Tibial nerve (tissue), 4 donors: ENCODE measurements at regions not wholly inside any gene's neighbourhood (a gene's known extent, or its start where the extent isn't known, plus 50 kb on each side); places are given as distances from the start of the nearest gene placed in this dataset.

Experiments
- DNase-seq, 2 donors: peaks; one replicate each; pipeline ENCODE4 v3.0.0-alpha.2; 2019; ENCODE audit warnings: low spot score in 2 of 2
- H3K27ac ChIP-seq, 4 donors: fragments of 200-600 bp; sonication (generic) in 3 of 4; one replicate each; pipeline ENCODE4 v1.5.1; 2017 to 2019; ENCODE audit warnings: mild to moderate bottlenecking in 1 of 4
- H3K27me3 ChIP-seq, 2 donors: fragments of 200-600 bp; sonication (generic) in 1 of 2; one replicate each; pipeline versions ENCODE4 v1.5.1 to v1.6.0; 2017 to 2019
- H3K36me3 ChIP-seq, 3 donors: fragments of 200-600 bp; sonication (generic); one replicate each; pipeline ENCODE4 v1.5.1; 2018 to 2019
- H3K4me1 ChIP-seq, 4 donors: fragments of 200-600 bp; sonication (generic) in 3 of 4; one replicate each; pipeline ENCODE4 v1.5.1; 2017 to 2019
- H3K4me3 ChIP-seq, 4 donors: fragments of 200-600 bp; sonication (generic) in 3 of 4; one replicate each; pipeline ENCODE4 v1.5.1; 2017 to 2019; ENCODE audit warnings: mild to moderate bottlenecking in 1 of 4, moderate library complexity in 1 of 4
- H3K9me3 ChIP-seq, 4 donors: fragments of 200-600 bp; sonication (generic) in 3 of 4; one replicate each; pipeline ENCODE4 v1.5.1; 2017 to 2019
- CTCF ChIP-seq, 5 experiments: fragments of 200-600 bp in 3 of 5; fragments of 450-650 bp in 2 of 5; sonication (generic) in 3 of 5; IDR thresholded peaks; one replicate each; pipeline ENCODE4 v1.5.1; 2016 to 2019; ENCODE audit warnings: antibody characterized with exemption in 5 of 5, mild to moderate bottlenecking in 3 of 5, moderate library complexity in 2 of 5
- EP300 ChIP-seq, 2 donors: sonication (generic); formaldehyde crosslinking; IDR thresholded peaks; one replicate each; pipeline ENCODE4 v1.6.1; 2017; ENCODE audit warnings: antibody characterized with exemption in 2 of 2, mild to moderate bottlenecking in 1 of 2
- POLR2A ChIP-seq, 2 donors: fragments of 450-650 bp; IDR thresholded peaks; one replicate each; pipeline ENCODE4 v1.6.1; 2017; ENCODE audit warnings: antibody characterized with exemption in 2 of 2, mild to moderate bottlenecking in 2 of 2, moderate library complexity in 2 of 2
- WGBS, 2 donors: methylation state at CpG; one replicate each; pipeline ENCODE4 v1.1.5; 2018; 5-methylcytosine and 5-hydroxymethylcytosine counted together

GRCh38 chr2:64288321-64289193, 144.3 kb upstream of the PELI1 start:
- TF ChIP-seq POLR2A (IDR thresholded peaks at IDR 0.05) (no peak), EP300 (IDR thresholded peaks at IDR 0.05) (no peak), CTCF (IDR thresholded peaks at IDR 0.05) (no peak)
- peak overlapping the region in 2 of 4 donors; percentile 35 to 65 for H3K27ac ChIP-seq
- H3K27me3 ChIP-seq, result no peaks in the 10 kb centered on the region
- WGBS, 2 donors, result 36 to 49% methylated on average over 13 of the region's 13 CpGs
- DNase-seq, result no peak
- H3K36me3 ChIP-seq, result no peaks in the 10 kb centered on the region
- H3K4me3 ChIP-seq, result no peak overlapping the region
- H3K9me3 ChIP-seq, result no peaks in the 10 kb centered on the region
- H3K4me1 ChIP-seq, result peaks cover 0 to 41% (median 9%) of the 10 kb centered on the region in 4 donors

- no peak for TF ChIP-seq EP300 (IDR thresholded peaks at IDR 0.05)
- no peak for TF ChIP-seq POLR2A (IDR thresholded peaks at IDR 0.05)
- no peak for TF ChIP-seq CTCF (IDR thresholded peaks at IDR 0.05)
- H3K4me3 ChIP-seq, result no peak overlapping the region
- H3K4me1 ChIP-seq, result peaks cover 0 to 34% (median 6%) of the 10 kb centered on the region in 4 donors
- WGBS, 2 donors, result 46 to 48% methylated on average over 5 of the region's 5 CpGs
- no peaks in the 10 kb centered on the region for H3K36me3 ChIP-seq
- H3K27ac ChIP-seq, result peak overlapping the region in 2 of 4 donors; percentile 35 to 65
- H3K27me3 ChIP-seq, result no peaks in the 10 kb centered on the region
- no peak for DNase-seq
- no peaks in the 10 kb centered on the region for H3K9me3 ChIP-seq
Observed at GRCh38 chr2:64289251-64289650, 145.0 kb upstream of the PELI1 start.

- peaks cover 0 to 29% (median 4%) of the 10 kb centered on the region in 4 donors for H3K4me1 ChIP-seq
- H3K4me3 ChIP-seq, result no peak overlapping the region
- H3K27ac ChIP-seq, result peak overlapping the region in 1 of 4 donors; percentile 35
- H3K9me3 ChIP-seq, result no peaks in the 10 kb centered on the region
- no peak for TF ChIP-seq POLR2A (IDR thresholded peaks at IDR 0.05)
- TF ChIP-seq EP300 (IDR thresholded peaks at IDR 0.05), result no peak
- TF ChIP-seq CTCF (IDR thresholded peaks at IDR 0.05), result no peak
- no peaks in the 10 kb centered on the region for H3K27me3 ChIP-seq
- WGBS, 2 donors, result 48 to 52% methylated on average over 1 of the region's 1 CpG
- H3K36me3 ChIP-seq, result no peaks in the 10 kb centered on the region
- DNase-seq, result no peak
Observed at GRCh38 chr2:64289737-64290136, 145.5 kb upstream of the PELI1 start.

GRCh38 chr2:64291181-64291580, 147.0 kb upstream of the PELI1 start:
- no peaks in the 10 kb centered on the region for H3K9me3 ChIP-seq
- H3K4me3 ChIP-seq, result no peak overlapping the region
- no peaks in the 10 kb centered on the region for H3K36me3 ChIP-seq
- TF ChIP-seq EP300 (IDR thresholded peaks at IDR 0.05) (no peak), CTCF (IDR thresholded peaks at IDR 0.05) (no peak), POLR2A (IDR thresholded peaks at IDR 0.05) (no peak)
- H3K27ac ChIP-seq, result no peak overlapping the region
- H3K4me1 ChIP-seq, result peaks cover 0 to 24% (median 3%) of the 10 kb centered on the region in 4 donors
- DNase-seq, result no peak
- 83 to 86% methylated on average over 1 of the region's 1 CpG for WGBS, 2 donors
- no peaks in the 10 kb centered on the region for H3K27me3 ChIP-seq

GRCh38 chr2:64295326-64296139, 151.3 kb upstream of the PELI1 start:
- H3K4me3 ChIP-seq, result no peak overlapping the region
- H3K27ac ChIP-seq, result no peak overlapping the region
- no peaks in the 10 kb centered on the region for H3K36me3 ChIP-seq
- no peaks in the 10 kb centered on the region for H3K9me3 ChIP-seq
- no peak for DNase-seq
- TF ChIP-seq POLR2A (IDR thresholded peaks at IDR 0.05) (no peak), CTCF (IDR thresholded peaks at IDR 0.05) (no peak)
- H3K4me1 ChIP-seq, result no peaks in the 10 kb centered on the region
- WGBS, 2 donors, result 67 to 78% methylated on average over 5 of the region's 5 CpGs
- H3K27me3 ChIP-seq, result no peaks in the 10 kb centered on the region
